ENCODE measurements at regions not wholly inside any gene's neighbourhood (a gene's known extent, or its start where the extent isn't known, plus 50 kb on each side); places are given as distances from the start of the nearest gene placed in this dataset.

DNA sequence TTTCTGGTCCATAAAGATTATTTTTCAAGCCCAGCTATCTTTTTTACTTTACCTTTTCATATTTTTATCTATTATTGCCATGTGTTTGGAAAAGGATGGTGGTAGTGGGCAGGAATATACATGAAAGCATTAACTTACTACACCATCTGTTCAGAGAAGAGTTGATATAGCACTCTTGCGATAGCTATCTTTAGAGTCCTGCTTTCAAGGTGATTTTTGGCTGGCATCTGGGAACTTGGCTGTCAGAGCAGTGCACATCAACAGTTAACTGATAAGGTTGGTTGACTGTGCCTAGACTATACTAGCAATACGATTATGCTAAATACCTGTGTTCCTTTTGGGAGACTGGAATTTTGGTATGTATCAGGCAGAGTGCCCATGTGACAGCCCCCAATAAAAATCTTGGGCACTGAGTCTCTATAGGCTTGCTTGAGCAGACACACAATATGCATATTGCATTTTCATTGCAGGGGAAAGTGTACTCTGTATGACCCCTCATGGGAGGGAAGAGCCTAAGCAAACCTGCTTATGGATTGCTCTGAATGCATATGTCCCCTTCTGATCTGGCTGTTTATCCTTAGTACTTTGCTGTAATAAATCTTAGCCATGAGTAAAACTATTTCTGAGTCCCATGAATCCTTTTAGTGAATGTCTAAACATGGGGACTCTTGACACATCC lies 227.6 kb upstream of the C9orf72 start:
- no peak overlapping the region for H3K27ac ChIP-seq
- WGBS, result 67% methylated on average over 2 of the region's 2 CpGs
- H3K9me3 ChIP-seq, result no peaks in the 10 kb centered on the region
- no peak for DNase-seq (ENCODE audit: low spot score)
- H3K4me1 ChIP-seq (replicated peaks), result no peaks in the 10 kb centered on the region
- intact Hi-C loops (cut with DNase I), result no loop called here
- H3K36me3 ChIP-seq, result no peaks in the 10 kb centered on the region
- no peaks in the 10 kb centered on the region for H3K27me3 ChIP-seq (replicated peaks; ENCODE audit: insufficient read depth)
- H3K4me3 ChIP-seq, result no peak overlapping the region
- TF ChIP-seq POLR2A (IDR thresholded peaks at IDR 0.05) (no peak), POLR2AphosphoS5 (IDR thresholded peaks at IDR 0.05) (no peak)
- TF ChIP-seq, protein P1, sequence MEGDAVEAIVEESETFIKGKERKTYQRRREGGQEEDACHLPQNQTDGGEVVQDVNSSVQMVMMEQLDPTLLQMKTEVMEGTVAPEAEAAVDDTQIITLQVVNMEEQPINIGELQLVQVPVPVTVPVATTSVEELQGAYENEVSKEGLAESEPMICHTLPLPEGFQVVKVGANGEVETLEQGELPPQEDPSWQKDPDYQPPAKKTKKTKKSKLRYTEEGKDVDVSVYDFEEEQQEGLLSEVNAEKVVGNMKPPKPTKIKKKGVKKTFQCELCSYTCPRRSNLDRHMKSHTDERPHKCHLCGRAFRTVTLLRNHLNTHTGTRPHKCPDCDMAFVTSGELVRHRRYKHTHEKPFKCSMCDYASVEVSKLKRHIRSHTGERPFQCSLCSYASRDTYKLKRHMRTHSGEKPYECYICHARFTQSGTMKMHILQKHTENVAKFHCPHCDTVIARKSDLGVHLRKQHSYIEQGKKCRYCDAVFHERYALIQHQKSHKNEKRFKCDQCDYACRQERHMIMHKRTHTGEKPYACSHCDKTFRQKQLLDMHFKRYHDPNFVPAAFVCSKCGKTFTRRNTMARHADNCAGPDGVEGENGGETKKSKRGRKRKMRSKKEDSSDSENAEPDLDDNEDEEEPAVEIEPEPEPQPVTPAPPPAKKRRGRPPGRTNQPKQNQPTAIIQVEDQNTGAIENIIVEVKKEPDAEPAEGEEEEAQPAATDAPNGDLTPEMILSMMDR (IDR thresholded peaks at IDR 0.05), result no peak

DNA sequence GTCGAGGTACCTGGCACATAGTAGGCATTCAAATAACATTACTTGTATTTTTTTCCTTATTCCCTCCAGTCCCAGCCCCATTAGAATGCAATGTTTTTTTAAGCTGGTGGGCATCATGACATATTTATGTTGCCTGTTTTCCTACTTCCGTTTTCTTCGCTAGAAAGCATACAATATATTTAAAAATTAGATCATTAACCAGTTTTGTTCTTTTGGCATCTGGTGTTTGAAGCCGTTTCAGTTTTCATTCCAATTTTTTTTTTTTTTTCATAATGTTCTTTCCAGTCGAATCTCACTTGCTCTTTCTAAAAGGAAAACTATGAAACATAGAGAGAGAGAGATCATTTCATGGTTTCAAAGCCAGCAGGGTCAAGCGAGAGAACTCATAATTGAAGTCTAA lies 228.3 kb upstream of the C9orf72 start:
- WGBS, result 65% methylated on average over 6 of the region's 6 CpGs

DNA sequence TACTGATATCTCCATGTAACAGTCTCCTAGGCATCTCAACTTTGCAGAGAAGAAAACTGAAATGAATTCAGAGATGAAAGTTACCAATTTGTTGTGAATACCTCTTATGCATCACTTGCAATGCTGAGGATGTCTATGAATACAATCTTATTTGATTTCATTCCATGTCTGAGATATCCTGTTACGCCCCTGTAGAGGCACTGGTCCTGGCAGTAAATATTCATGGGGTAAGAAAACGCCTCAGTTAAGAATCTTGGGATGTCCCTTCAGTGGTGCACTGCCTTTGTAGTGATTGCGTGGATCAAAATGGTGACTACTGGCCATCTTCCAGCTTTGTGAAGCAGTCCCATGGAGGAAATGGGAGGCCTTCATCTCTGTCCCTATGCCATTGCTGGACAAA lies 229.1 kb upstream of the C9orf72 start:
- Histone ChIP-seq H3K27me3 (replicated peaks; ENCODE audit: insufficient read depth) (no peaks in the 10 kb centered on the region), H3K36me3 (no peaks in the 10 kb centered on the region), H3K4me3 (no peak overlapping the region), H3K4me1 (replicated peaks) (no peaks in the 10 kb centered on the region), H3K27ac (no peak overlapping the region), H3K9me3 (no peaks in the 10 kb centered on the region)
- no peak for DNase-seq (ENCODE audit: low spot score)
- TF ChIP-seq, protein P1 (IDR thresholded peaks at IDR 0.05), result no peak
- TF ChIP-seq POLR2AphosphoS5 (IDR thresholded peaks at IDR 0.05) (no peak), POLR2A (IDR thresholded peaks at IDR 0.05) (no peak)
- intact Hi-C loops (cut with DNase I), result no loop called here
- WGBS, result 90% methylated on average over 3 of the region's 3 CpGs

More for the DNA sequence above, 228.3 kb upstream of the C9orf72 start:
- TF ChIP-seq POLR2A (IDR thresholded peaks at IDR 0.05) (no peak), POLR2AphosphoS5 (IDR thresholded peaks at IDR 0.05) (no peak)
- TF ChIP-seq, protein P1 (IDR thresholded peaks at IDR 0.05), result no peak
- Histone ChIP-seq H3K9me3 (no peaks in the 10 kb centered on the region), H3K4me1 (replicated peaks) (no peaks in the 10 kb centered on the region), H3K27ac (no peak overlapping the region), H3K27me3 (replicated peaks; ENCODE audit: insufficient read depth) (no peaks in the 10 kb centered on the region), H3K36me3 (no peaks in the 10 kb centered on the region), H3K4me3 (no peak overlapping the region)
- intact Hi-C loops (cut with DNase I), result no loop called here
- no peak for DNase-seq (ENCODE audit: low spot score)

DNA sequence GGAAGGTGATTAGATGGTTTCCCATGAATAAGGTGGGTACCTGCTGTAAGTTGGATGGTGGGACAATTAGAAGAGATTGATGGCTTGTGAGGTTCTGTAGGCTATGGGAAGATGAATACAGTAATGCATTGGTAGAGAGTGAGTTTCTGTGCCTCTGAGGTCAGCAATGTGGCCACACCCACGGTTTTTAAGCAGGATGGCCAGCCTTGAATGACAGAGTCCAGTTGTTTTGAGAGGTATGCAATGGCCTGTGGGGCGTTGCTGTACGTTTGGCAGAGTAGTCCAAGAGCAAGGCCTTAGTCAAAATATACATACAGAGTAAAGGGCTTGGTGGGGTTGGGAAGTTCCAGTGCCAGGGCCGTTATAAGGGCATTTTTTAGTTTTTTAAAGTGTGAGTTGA lies 235.6 kb upstream of the C9orf72 start:
- H3K36me3 ChIP-seq, result no peaks in the 10 kb centered on the region
- 88% methylated on average over 4 of the region's 4 CpGs for whole genome bisulfite sequencing
- intact Hi-C loops (cut with DNase I), result no loop called here
- H3K4me3 ChIP-seq, result no peak overlapping the region
- no peak overlapping the region for H3K27ac ChIP-seq
- H3K4me1 ChIP-seq (replicated peaks), result no peaks in the 10 kb centered on the region
- DNase-seq (ENCODE audit: low spot score), result no peak
- TF ChIP-seq, protein P1 (IDR thresholded peaks at IDR 0.05), result no peak
- TF ChIP-seq POLR2A (IDR thresholded peaks at IDR 0.05), result no peak
- TF ChIP-seq POLR2AphosphoS5 (IDR thresholded peaks at IDR 0.05), result no peak
- no peaks in the 10 kb centered on the region for H3K9me3 ChIP-seq
- H3K27me3 ChIP-seq (replicated peaks; ENCODE audit: insufficient read depth), result no peaks in the 10 kb centered on the region

DNA sequence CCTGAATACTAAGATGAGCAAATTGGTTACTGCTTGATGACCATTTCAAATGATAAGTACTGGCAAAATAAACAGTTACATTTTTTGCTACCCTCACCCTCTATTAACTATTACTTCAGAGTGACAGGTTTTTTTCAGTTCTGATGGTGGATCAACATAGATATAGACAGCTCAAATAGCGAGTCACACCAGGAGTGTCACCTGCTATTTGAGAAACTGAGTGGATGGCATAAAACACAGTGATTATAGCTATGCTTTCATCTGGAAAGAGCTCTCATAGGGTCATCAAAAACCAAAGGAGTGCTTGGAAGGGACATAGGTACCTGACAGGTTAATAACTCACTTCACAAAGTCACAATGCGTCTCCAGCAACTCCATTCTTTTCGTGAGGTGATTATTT lies 244.5 kb upstream of the C9orf72 start:
- no peaks in the 10 kb centered on the region for H3K9me3 ChIP-seq
- H3K27ac ChIP-seq, result no peak overlapping the region
- H3K4me1 ChIP-seq (replicated peaks), result no peaks in the 10 kb centered on the region
- intact Hi-C loops (cut with DNase I), result no loop called here
- no peak for DNase-seq (ENCODE audit: low spot score)
- WGBS, result 83% methylated on average over 3 of the region's 3 CpGs
- no peak overlapping the region for H3K4me3 ChIP-seq
- no peaks in the 10 kb centered on the region for H3K36me3 ChIP-seq
- TF ChIP-seq, protein P1 (IDR thresholded peaks at IDR 0.05), result no peak
- TF ChIP-seq POLR2AphosphoS5 (IDR thresholded peaks at IDR 0.05) (no peak), POLR2A (IDR thresholded peaks at IDR 0.05) (no peak)
- H3K27me3 ChIP-seq (replicated peaks; ENCODE audit: insufficient read depth), result no peaks in the 10 kb centered on the region

Data from prostate gland (tissue), 2 donors.